C4-2B (cell line): ENCODE measurements at regions not wholly inside any gene's neighbourhood (a gene's known extent, or its start where the extent isn't known, plus 50 kb on each side); places are given as distances from the start of the nearest gene placed in this dataset.
"Not testable (repeated sequence)": the region's sequence is repeated elsewhere in the genome, so short reads cannot be mapped to it uniquely, and the experiment has no call there.

ENCODE experiments used
- CTCF ChIP-seq: fragments of 450-650 bp; conservative IDR thresholded peaks from 2 replicates; pipeline ENCODE4 v1.5.1; 2017; ENCODE audit warnings: mild to moderate bottlenecking
- ZFX ChIP-seq: fragments of 450-650 bp; IDR thresholded peaks from 2 replicates; pipeline ENCODE4 v1.6.1; 2017

GRCh38 chr6:21757392-21757791 lies 163.8 kb downstream of the SOX4 start:
- TF ChIP-seq CTCF, ZFX: not testable (repeated sequence)
